SK-N-SH treated with all-trans-retinoic acid at 6 μM for 48 hours (cell line): ENCODE measurements at regions not wholly inside any gene's neighbourhood (a gene's known extent, or its start where the extent isn't known, plus 50 kb on each side); places are given as distances from the start of the nearest gene placed in this dataset.

Experiments used
- ATAC-seq: fragments of 200-7000 bp; cut with Tn5 transposase; 3 replicates; pipeline ENCODE4 v1.9.1; 2020; ENCODE audit warnings: mild to moderate bottlenecking, moderate library complexity
- ARNTL ChIP-seq: fragments of 450-650 bp; formaldehyde crosslinking; IDR thresholded peaks from 2 replicates; pipeline ENCODE4 v1.5.0; 2020; ENCODE audit warnings: low read depth, mild to moderate bottlenecking, moderate library complexity, borderline replicate concordance
- BACH2 ChIP-seq: fragments of 250-450 bp; sonication (Bioruptor Pico); IDR thresholded peaks from 2 replicates; pipeline ENCODE4 v1.9.0; 2021; ENCODE audit warnings: mild to moderate bottlenecking, borderline replicate concordance
- CSDC2 ChIP-seq: fragments of 250-450 bp; sonication (Bioruptor Pico); IDR thresholded peaks from 2 replicates; pipeline ENCODE4 v1.5.0; 2020; ENCODE audit warnings: mild to moderate bottlenecking, moderate library complexity
- ESRRG ChIP-seq: fragments of 250-450 bp; sonication (Bioruptor Pico); IDR thresholded peaks from 2 replicates; pipeline ENCODE4 v1.6.1; 2021; ENCODE audit warnings: mild to moderate bottlenecking
- GLIS3 ChIP-seq: fragments of 250-450 bp; sonication (Bioruptor Pico); IDR thresholded peaks from 2 replicates; pipeline ENCODE4 v1.5.0; 2020; ENCODE audit warnings: mild to moderate bottlenecking, moderate library complexity
- OSR1 ChIP-seq: fragments of 250-450 bp; sonication (Bioruptor Pico); IDR thresholded peaks from 2 replicates; pipeline ENCODE4 v1.8.0; 2022; ENCODE audit warnings: moderate library complexity, mild to moderate bottlenecking, inconsistent platforms
- PPARA ChIP-seq: fragments of 250-450 bp; sonication (Bioruptor Pico); IDR thresholded peaks from 2 replicates; pipeline ENCODE4 v1.5.0; 2020; ENCODE audit warnings: mild to moderate bottlenecking, borderline replicate concordance
- RARB ChIP-seq: fragments of 250-450 bp; sonication (Bioruptor Pico); IDR thresholded peaks from 2 replicates; pipeline ENCODE4 v1.8.0; 2021; ENCODE audit warnings: mild to moderate bottlenecking, moderate library complexity
- SNAI2 ChIP-seq: fragments of 250-450 bp; sonication (Bioruptor Pico); IDR thresholded peaks from 2 replicates; pipeline ENCODE4 v1.5.0; 2020; ENCODE audit warnings: mild to moderate bottlenecking, moderate library complexity
- TCF4 ChIP-seq: fragments of 250-450 bp; sonication (Bioruptor Pico); IDR thresholded peaks from 2 replicates; pipeline ENCODE4 v1.8.0; 2021; ENCODE audit warnings: mild to moderate bottlenecking, moderate library complexity, borderline replicate concordance
- TOX ChIP-seq: fragments of 250-450 bp; sonication (Bioruptor Pico); IDR thresholded peaks from 2 replicates; pipeline ENCODE4 v1.8.0; 2021; ENCODE audit warnings: mild to moderate bottlenecking, moderate library complexity, borderline replicate concordance
- ZC3H10 ChIP-seq: fragments of 250-450 bp; sonication (Bioruptor Pico); IDR thresholded peaks from 2 replicates; pipeline ENCODE4 v1.5.1; 2021; ENCODE audit warnings: mild to moderate bottlenecking, moderate library complexity
- ZFP3 ChIP-seq: fragments of 250-450 bp; sonication (Bioruptor Pico); IDR thresholded peaks from 2 replicates; pipeline ENCODE4 v1.5.0; 2020; ENCODE audit warnings: mild to moderate bottlenecking, moderate library complexity
- ZFP30 ChIP-seq: fragments of 450-650 bp; formaldehyde crosslinking; IDR thresholded peaks from 2 replicates; pipeline ENCODE4 v1.5.0; 2022; ENCODE audit warnings: mild to moderate bottlenecking, moderate library complexity
- ZNF565 ChIP-seq: fragments of 450-650 bp; formaldehyde crosslinking; conservative IDR thresholded peaks from 2 replicates; pipeline ENCODE4 v1.5.0; 2020; ENCODE audit warnings: low read depth, mild to moderate bottlenecking, moderate library complexity
- ZNF70 ChIP-seq: fragments of 450-650 bp; formaldehyde crosslinking; IDR thresholded peaks from 2 replicates; pipeline ENCODE4 v1.5.0; 2020; ENCODE audit warnings: mild to moderate bottlenecking, moderate library complexity
- ZNF8 ChIP-seq: fragments of 450-650 bp; formaldehyde crosslinking; IDR thresholded peaks from 2 replicates; pipeline ENCODE4 v1.5.0; 2020; ENCODE audit warnings: mild to moderate bottlenecking, moderate library complexity
- TF ChIP-seq, protein P1 (sequence below): fragments of 250-450 bp; sonication (Bioruptor Pico); IDR thresholded peaks from 2 replicates; pipeline ENCODE4 v1.5.1; 2020; ENCODE audit warnings: low read depth, mild to moderate bottlenecking, moderate library complexity
- TF ChIP-seq, protein P2 (sequence below): fragments of 250-450 bp; sonication (Bioruptor Pico); IDR thresholded peaks from 2 replicates; pipeline ENCODE4 v1.5.1; 2021; ENCODE audit warnings: mild to moderate bottlenecking, moderate library complexity
- TF ChIP-seq, protein P3 (sequence below): fragments of 250-450 bp; sonication (Bioruptor Pico); IDR thresholded peaks from 2 replicates; pipeline ENCODE4 v1.8.0; 2020; ENCODE audit warnings: mild to moderate bottlenecking, moderate library complexity, borderline replicate concordance
- TF ChIP-seq, protein P4 (sequence below): fragments of 250-450 bp; sonication (Bioruptor Pico); IDR thresholded peaks from 2 replicates; pipeline ENCODE4 v1.8.0; 2021; ENCODE audit warnings: low read depth, mild to moderate bottlenecking, moderate library complexity, borderline replicate concordance
- TF ChIP-seq, protein P5 (sequence below): fragments of 250-450 bp; sonication (Bioruptor Pico); IDR thresholded peaks from 2 replicates; pipeline ENCODE4 v1.5.0; 2020; ENCODE audit warnings: mild to moderate bottlenecking, moderate library complexity

DNA sequence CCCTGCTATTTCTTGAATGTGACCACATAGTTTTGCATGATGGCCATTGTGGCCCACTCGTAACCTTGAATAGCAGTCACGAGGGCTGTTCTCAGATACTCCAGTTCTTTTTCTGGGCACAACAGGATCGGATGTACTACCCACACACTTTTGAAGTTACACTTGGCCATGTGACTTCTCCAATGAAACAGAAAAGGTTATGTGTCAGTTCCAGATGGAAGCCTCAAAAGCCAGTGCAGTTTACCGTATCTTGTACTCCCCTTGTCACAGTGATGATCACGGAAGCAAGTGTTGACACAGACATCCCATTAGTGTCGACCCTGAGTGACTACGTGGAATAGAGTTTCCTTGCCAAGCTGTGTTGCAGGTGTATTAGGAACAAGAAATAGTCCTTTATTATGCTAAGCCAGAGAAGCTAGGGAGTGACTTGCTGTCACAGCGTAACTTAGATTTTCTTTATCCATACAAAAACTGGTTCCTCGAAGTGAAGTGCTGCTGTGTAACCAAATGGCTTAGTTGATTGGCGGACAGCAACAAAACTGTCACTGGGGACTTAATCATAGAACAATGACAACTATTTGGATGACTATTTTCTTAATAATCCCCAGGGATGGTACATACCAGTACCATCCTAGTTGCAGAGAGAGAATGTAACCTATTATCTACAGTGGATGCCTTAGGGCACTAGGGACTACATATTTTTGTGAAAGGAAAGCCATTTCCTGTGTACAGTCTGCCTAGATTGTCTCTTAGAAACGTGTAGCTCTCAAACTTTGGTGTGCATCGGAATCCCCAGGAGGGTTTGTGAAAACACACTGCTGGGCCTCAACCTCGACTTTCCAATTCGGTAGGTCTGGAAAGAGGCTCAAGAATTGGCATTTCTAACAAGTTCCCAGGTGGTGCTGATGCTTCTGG lies 90.1 kb upstream of the DMRT1 start:
- TF ChIP-seq RARB (CRISPR knock-in tag) (no peak), ESRRG (CRISPR knock-in tag) (no peak), ZFP30 (CRISPR knock-in tag) (no peak), TCF4 (CRISPR knock-in tag) (no peak), TOX (CRISPR knock-in tag) (no peak), CSDC2 (CRISPR knock-in tag) (no peak), ZFP3 (no peak), BACH2 (no peak)
- TF ChIP-seq, protein P1, sequence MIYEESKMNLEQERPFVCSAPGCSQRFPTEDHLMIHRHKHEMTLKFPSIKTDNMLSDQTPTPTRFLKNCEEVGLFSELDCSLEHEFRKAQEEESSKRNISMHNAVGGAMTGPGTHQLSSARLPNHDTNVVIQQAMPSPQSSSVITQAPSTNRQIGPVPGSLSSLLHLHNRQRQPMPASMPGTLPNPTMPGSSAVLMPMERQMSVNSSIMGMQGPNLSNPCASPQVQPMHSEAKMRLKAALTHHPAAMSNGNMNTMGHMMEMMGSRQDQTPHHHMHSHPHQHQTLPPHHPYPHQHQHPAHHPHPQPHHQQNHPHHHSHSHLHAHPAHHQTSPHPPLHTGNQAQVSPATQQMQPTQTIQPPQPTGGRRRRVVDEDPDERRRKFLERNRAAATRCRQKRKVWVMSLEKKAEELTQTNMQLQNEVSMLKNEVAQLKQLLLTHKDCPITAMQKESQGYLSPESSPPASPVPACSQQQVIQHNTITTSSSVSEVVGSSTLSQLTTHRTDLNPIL (CRISPR knock-in tag), result no peak
- TF ChIP-seq, protein P2, sequence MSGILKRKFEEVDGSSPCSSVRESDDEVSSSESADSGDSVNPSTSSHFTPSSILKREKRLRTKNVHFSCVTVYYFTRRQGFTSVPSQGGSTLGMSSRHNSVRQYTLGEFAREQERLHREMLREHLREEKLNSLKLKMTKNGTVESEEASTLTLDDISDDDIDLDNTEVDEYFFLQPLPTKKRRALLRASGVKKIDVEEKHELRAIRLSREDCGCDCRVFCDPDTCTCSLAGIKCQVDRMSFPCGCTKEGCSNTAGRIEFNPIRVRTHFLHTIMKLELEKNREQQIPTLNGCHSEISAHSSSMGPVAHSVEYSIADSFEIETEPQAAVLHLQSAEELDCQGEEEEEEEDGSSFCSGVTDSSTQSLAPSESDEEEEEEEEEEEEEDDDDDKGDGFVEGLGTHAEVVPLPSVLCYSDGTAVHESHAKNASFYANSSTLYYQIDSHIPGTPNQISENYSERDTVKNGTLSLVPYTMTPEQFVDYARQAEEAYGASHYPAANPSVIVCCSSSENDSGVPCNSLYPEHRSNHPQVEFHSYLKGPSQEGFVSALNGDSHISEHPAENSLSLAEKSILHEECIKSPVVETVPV (CRISPR knock-in tag), result no peak
- TF ChIP-seq, protein P3, sequence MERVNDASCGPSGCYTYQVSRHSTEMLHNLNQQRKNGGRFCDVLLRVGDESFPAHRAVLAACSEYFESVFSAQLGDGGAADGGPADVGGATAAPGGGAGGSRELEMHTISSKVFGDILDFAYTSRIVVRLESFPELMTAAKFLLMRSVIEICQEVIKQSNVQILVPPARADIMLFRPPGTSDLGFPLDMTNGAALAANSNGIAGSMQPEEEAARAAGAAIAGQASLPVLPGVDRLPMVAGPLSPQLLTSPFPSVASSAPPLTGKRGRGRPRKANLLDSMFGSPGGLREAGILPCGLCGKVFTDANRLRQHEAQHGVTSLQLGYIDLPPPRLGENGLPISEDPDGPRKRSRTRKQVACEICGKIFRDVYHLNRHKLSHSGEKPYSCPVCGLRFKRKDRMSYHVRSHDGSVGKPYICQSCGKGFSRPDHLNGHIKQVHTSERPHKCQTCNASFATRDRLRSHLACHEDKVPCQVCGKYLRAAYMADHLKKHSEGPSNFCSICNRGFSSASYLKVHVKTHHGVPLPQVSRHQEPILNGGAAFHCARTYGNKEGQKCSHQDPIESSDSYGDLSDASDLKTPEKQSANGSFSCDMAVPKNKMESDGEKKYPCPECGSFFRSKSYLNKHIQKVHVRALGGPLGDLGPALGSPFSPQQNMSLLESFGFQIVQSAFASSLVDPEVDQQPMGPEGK (CRISPR knock-in tag), result no peak
- TF ChIP-seq, protein P4, sequence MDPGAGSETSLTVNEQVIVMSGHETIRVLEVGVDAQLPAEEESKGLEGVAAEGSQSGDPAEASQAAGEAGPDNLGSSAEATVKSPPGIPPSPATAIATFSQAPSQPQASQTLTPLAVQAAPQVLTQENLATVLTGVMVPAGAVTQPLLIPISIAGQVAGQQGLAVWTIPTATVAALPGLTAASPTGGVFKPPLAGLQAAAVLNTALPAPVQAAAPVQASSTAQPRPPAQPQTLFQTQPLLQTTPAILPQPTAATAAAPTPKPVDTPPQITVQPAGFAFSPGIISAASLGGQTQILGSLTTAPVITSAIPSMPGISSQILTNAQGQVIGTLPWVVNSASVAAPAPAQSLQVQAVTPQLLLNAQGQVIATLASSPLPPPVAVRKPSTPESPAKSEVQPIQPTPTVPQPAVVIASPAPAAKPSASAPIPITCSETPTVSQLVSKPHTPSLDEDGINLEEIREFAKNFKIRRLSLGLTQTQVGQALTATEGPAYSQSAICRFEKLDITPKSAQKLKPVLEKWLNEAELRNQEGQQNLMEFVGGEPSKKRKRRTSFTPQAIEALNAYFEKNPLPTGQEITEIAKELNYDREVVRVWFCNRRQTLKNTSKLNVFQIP (CRISPR knock-in tag), result no peak
- peak; percentile 69 for ATAC-seq

DNA sequence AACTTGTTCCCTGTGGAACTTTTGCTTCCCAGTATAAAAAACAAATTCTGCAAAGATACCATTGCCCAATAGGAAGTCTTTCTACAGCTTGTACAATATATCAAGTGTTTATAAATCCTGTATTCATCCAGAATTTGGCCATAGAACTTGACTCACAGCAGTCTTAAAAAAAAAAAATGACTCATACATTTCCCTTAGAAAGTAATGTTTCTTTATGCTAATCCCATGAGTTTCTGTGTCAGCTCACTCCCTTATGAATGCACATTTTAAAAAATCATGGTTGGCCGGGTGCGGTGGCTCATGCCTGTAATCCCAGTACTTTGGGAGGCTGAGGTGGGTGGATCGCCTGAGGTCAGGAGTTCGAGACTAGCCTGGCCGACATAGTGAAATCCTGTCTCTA lies 89.3 kb upstream of the DMRT1 start:
- TF ChIP-seq, protein P2 (CRISPR knock-in tag), result no peak
- no peak for TF ChIP-seq ZNF565 (CRISPR knock-in tag)
- TF ChIP-seq, all 23 proteins: peak for 0
- ATAC-seq, result peak; percentile 51

DNA sequence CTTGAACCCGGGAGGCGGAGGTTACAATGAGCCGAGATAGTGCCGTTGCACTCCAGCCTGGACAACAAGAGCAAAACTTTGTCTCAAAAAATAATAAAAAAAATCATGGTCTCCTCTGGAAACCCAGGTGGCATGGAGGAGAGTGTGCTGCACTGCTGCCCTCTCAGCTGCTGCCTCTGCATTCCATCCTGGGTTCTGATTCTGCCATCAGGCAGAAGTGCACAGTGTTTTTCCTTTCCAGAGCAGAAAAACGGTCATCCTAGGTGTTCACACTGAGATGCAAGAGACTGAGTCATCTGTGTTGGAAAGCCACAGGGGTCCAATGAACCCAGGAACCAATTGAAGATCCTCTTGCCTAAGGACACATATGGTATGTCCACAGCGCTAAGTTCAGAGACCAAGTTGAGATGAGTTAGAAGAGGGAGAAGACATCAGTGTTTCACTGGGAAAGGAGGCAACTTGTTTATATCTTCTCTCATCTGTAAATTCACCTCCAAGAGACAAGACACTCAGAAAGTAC lies 88.8 kb upstream of the DMRT1 start:
- ATAC-seq, result no peak
- TF ChIP-seq RARB (CRISPR knock-in tag), result no peak
- TF ChIP-seq TCF4 (CRISPR knock-in tag), result no peak
- no peak for TF ChIP-seq SNAI2 (CRISPR knock-in tag)
- TF ChIP-seq, protein P2 (CRISPR knock-in tag), result no peak
- TF ChIP-seq, protein P5, sequence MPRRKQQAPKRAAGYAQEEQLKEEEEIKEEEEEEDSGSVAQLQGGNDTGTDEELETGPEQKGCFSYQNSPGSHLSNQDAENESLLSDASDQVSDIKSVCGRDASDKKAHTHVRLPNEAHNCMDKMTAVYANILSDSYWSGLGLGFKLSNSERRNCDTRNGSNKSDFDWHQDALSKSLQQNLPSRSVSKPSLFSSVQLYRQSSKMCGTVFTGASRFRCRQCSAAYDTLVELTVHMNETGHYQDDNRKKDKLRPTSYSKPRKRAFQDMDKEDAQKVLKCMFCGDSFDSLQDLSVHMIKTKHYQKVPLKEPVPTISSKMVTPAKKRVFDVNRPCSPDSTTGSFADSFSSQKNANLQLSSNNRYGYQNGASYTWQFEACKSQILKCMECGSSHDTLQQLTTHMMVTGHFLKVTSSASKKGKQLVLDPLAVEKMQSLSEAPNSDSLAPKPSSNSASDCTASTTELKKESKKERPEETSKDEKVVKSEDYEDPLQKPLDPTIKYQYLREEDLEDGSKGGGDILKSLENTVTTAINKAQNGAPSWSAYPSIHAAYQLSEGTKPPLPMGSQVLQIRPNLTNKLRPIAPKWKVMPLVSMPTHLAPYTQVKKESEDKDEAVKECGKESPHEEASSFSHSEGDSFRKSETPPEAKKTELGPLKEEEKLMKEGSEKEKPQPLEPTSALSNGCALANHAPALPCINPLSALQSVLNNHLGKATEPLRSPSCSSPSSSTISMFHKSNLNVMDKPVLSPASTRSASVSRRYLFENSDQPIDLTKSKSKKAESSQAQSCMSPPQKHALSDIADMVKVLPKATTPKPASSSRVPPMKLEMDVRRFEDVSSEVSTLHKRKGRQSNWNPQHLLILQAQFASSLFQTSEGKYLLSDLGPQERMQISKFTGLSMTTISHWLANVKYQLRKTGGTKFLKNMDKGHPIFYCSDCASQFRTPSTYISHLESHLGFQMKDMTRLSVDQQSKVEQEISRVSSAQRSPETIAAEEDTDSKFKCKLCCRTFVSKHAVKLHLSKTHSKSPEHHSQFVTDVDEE, result no peak
- TF ChIP-seq ZNF70, result no peak
- TF ChIP-seq ESRRG (CRISPR knock-in tag), result no peak
- TF ChIP-seq BACH2, result no peak
- TF ChIP-seq ARNTL, result no peak
- no peak for TF ChIP-seq ZNF8 (CRISPR knock-in tag)
- no peak for TF ChIP-seq ZC3H10 (CRISPR knock-in tag)
- no peak for TF ChIP-seq GLIS3 (CRISPR knock-in tag)
- TF ChIP-seq ZNF565 (CRISPR knock-in tag), result no peak
- TF ChIP-seq PPARA, result no peak
- no peak for TF ChIP-seq ZFP30 (CRISPR knock-in tag)
- TF ChIP-seq CSDC2 (CRISPR knock-in tag), result no peak
- TF ChIP-seq, protein P4 (CRISPR knock-in tag), result no peak
- no peak for TF ChIP-seq OSR1
